H1 (cell line): ENCODE measurements at regions not wholly inside any gene's neighbourhood (a gene's known extent, or its start where the extent isn't known, plus 50 kb on each side); places are given as distances from the start of the nearest gene placed in this dataset.

Experiments used
- CTCF ChIA-PET: fragments of 300-600 bp; sonication (Branson Sonifier 250); formaldehyde crosslinking; loops from one replicate; lab custom pipeline; 2021; ENCODE audit not compliant: partially characterized antibody; lab: Charles Lee
- POLR2A ChIA-PET: fragments of 300-600 bp; sonication (Branson Sonifier 250); formaldehyde crosslinking; loops from one replicate; lab custom pipeline; 2021; ENCODE audit warnings: inconsistent platforms; ENCODE audit not compliant: partially characterized antibody; lab: Charles Lee
- DNase-seq, 2 experiments: peaks; one replicate each; pipeline versions ENCODE4 v3.0.0 to v3.0.0-alpha.2; 2010 to 2022; ENCODE audit warnings: low spot score in 2 of 2, low read depth in 1 of 2, mixed read lengths in 1 of 2
- FAIRE-seq: peaks from 2 replicates; lab custom pipeline; 2011; peaks lifted over from hg19 to GRCh38; lab: Jason Lieb, UNC
- H2AFZ ChIP-seq: 2 replicates; pipeline ENCODE4 v1.8.1; 2012; ENCODE audit warnings: low read length, inconsistent platforms
- H2AK5ac ChIP-seq: 2 replicates; pipeline ENCODE4 v1.6.1; 2013; ENCODE audit warnings: low read depth, low read length
- H2BK120ac ChIP-seq: replicated peaks from 2 replicates; pipeline ENCODE3; 2013; ENCODE audit warnings: low read depth, low read length, inconsistent platforms
- H2BK12ac ChIP-seq: 2 replicates; pipeline ENCODE4 v1.6.1; 2013; ENCODE audit warnings: low read depth, low read length
- H2BK15ac ChIP-seq: 2 replicates; pipeline ENCODE4 v1.6.1; 2013; ENCODE audit warnings: low read length
- H2BK20ac ChIP-seq: 2 replicates; pipeline ENCODE4 v1.6.1; 2013; ENCODE audit warnings: low read length
- H2BK5ac ChIP-seq: 2 replicates; pipeline ENCODE4 v1.6.1; 2013; ENCODE audit warnings: low read depth, low read length
- H3K14ac ChIP-seq: 2 replicates; pipeline ENCODE4 v1.6.1; 2013; ENCODE audit warnings: inconsistent platforms; ENCODE audit not compliant: insufficient read length
- H3K18ac ChIP-seq: 2 replicates; pipeline ENCODE4 v1.6.1; 2013; ENCODE audit warnings: low read length; ENCODE audit errors: extremely low read depth
- H3K23ac ChIP-seq: 2 replicates; pipeline ENCODE4 v1.6.1; 2013; ENCODE audit warnings: inconsistent platforms; ENCODE audit not compliant: insufficient read length
- H3K23me2 ChIP-seq: 2 replicates; pipeline ENCODE4 v1.6.1; 2013; ENCODE audit warnings: low read depth, low read length
- H3K27ac ChIP-seq: 2 replicates; pipeline ENCODE4 v1.6.1; 2011; ENCODE audit warnings: low read depth, low read length, inconsistent platforms
- H3K27me3 ChIP-seq, 4 experiments: replicated peaks in 1 of 4; 1 replicate in 1 of 4; 2 replicates in 3 of 4; pipeline versions ENCODE4 v1.6.1 to v1.8.1; 2011 to 2013; ENCODE audit warnings: low read length in 3 of 4, mild to moderate bottlenecking in 3 of 4, inconsistent platforms in 2 of 4, mixed read lengths in 2 of 4, moderate library complexity in 1 of 4; ENCODE audit not compliant: control insufficient read depth in 3 of 4, insufficient read depth in 3 of 4; ENCODE audit errors: extremely low read depth in 1 of 4
- H3K36me3 ChIP-seq, 4 experiments: 2 replicates each; pipeline versions ENCODE4 v1.6.1 to v1.8.1; 2011 to 2013; ENCODE audit warnings: mild to moderate bottlenecking in 4 of 4, low read length in 3 of 4, moderate library complexity in 2 of 4, control low read depth in 1 of 4, inconsistent platforms in 1 of 4; ENCODE audit not compliant: insufficient read depth in 4 of 4, control insufficient read depth in 2 of 4
- H3K4ac ChIP-seq: replicated peaks from 2 replicates; pipeline ENCODE3; 2013; ENCODE audit warnings: low read length, low read depth, mixed read lengths, inconsistent platforms; ENCODE audit not compliant: insufficient read length
- H3K4me1 ChIP-seq, 4 experiments: replicated peaks in 1 of 4; 1 replicate in 1 of 4; 2 replicates in 3 of 4; pipeline versions ENCODE4 v1.6.1 to v1.8.1; 2011 to 2013; ENCODE audit warnings: low read length in 3 of 4, inconsistent platforms in 2 of 4, mixed read lengths in 1 of 4; ENCODE audit not compliant: insufficient read depth in 4 of 4, control insufficient read depth in 3 of 4
- H3K4me2 ChIP-seq, 2 experiments: 2 replicates each; pipeline versions ENCODE4 v1.6.1 to v1.8.1; 2011 to 2013; ENCODE audit warnings: low read depth in 2 of 2, low read length in 2 of 2, control low read depth in 1 of 2, inconsistent platforms in 1 of 2, mild to moderate bottlenecking in 1 of 2; ENCODE audit not compliant: insufficient read depth in 1 of 2
- H3K4me3 ChIP-seq, 4 experiments: fragments of 200-600, 300-600 bp in 1 of 4; sonication (generic), shearing (Covaris generic), sonication (Bioruptor Twin) in 1 of 4; 2 replicates each; pipeline versions ENCODE4 v1.5.1 to v1.8.1; 2011 to 2016; ENCODE audit warnings: low read length in 4 of 4, low read depth in 3 of 4, control low read depth in 2 of 4, inconsistent platforms in 2 of 4, mild to moderate bottlenecking in 2 of 4, mixed read lengths in 1 of 4, moderate library complexity in 1 of 4; ENCODE audit not compliant: insufficient read depth in 2 of 4; ENCODE audit errors: extremely low read depth in 1 of 4
- H3K56ac ChIP-seq: replicated peaks from 2 replicates; pipeline ENCODE3; 2013; ENCODE audit warnings: low read depth, mild to moderate bottlenecking, mixed read lengths, low read length, inconsistent platforms; ENCODE audit not compliant: insufficient read length
- H3K79me1 ChIP-seq: 2 replicates; pipeline ENCODE4 v1.6.1; 2013; ENCODE audit warnings: low read depth, low read length, control low read depth
- H3K79me2 ChIP-seq, 2 experiments: 2 replicates each; pipeline versions ENCODE4 v1.6.1 to v1.8.1; 2012 to 2013; ENCODE audit warnings: low read length in 2 of 2, mild to moderate bottlenecking in 2 of 2, inconsistent platforms in 1 of 2; ENCODE audit not compliant: insufficient read depth in 2 of 2, control insufficient read depth in 1 of 2
- H3K9ac ChIP-seq, 4 experiments: replicated peaks in 1 of 4; 1 replicate in 1 of 4; 2 replicates in 3 of 4; pipeline versions ENCODE4 v1.6.1 to v1.8.1; 2011 to 2013; ENCODE audit warnings: low read depth in 3 of 4, low read length in 3 of 4, control low read depth in 2 of 4, mild to moderate bottlenecking in 2 of 4, moderate library complexity in 2 of 4, inconsistent platforms in 1 of 4; ENCODE audit errors: extremely low read depth in 1 of 4
- H3K9me3 ChIP-seq, 2 experiments: 2 replicates each; pipeline versions ENCODE4 v1.6.1 to v1.8.1; 2012 to 2013; ENCODE audit warnings: mild to moderate bottlenecking in 2 of 2, moderate library complexity in 2 of 2, control low read depth in 1 of 2, inconsistent platforms in 1 of 2, low read depth in 1 of 2, low read length in 1 of 2, mixed read lengths in 1 of 2; ENCODE audit not compliant: insufficient read depth in 2 of 2
- H4K20me1 ChIP-seq, 2 experiments: replicated peaks in 1 of 2; 2 replicates each; pipeline versions ENCODE3 to v1.8.1; 2011 to 2013; ENCODE audit warnings: inconsistent platforms in 2 of 2, low read length in 2 of 2, mild to moderate bottlenecking in 1 of 2; ENCODE audit not compliant: insufficient read depth in 2 of 2, control insufficient read depth in 1 of 2
- H4K5ac ChIP-seq: 2 replicates; pipeline ENCODE4 v1.6.1; 2013; ENCODE audit warnings: low read length, low read depth, mixed read lengths, inconsistent platforms; ENCODE audit not compliant: insufficient read length
- H4K8ac ChIP-seq: 2 replicates; pipeline ENCODE4 v1.8.0; 2013; ENCODE audit warnings: mild to moderate bottlenecking, moderate library complexity, low read length, inconsistent platforms; ENCODE audit not compliant: insufficient read depth; ENCODE audit errors: extremely low read depth
- H4K91ac ChIP-seq: replicated peaks from 2 replicates; pipeline ENCODE3; 2013; ENCODE audit warnings: low read length, mixed read lengths, inconsistent platforms; ENCODE audit not compliant: insufficient read length
- BACH1 ChIP-seq: IDR thresholded peaks from 2 replicates; pipeline ENCODE4 v1.6.1; 2012; ENCODE audit warnings: low read length, improper control_type of control experiment
- CEBPB ChIP-seq: IDR thresholded peaks from 2 replicates; pipeline ENCODE4 v1.6.1; 2012; ENCODE audit warnings: low read depth, low read length
- CREB1 ChIP-seq: IDR thresholded peaks from 2 replicates; pipeline ENCODE4 v1.6.1; 2012; ENCODE audit warnings: inconsistent platforms
- GABPA ChIP-seq: IDR thresholded peaks from 2 replicates; pipeline ENCODE4 v1.6.1; 2011; ENCODE audit warnings: mild to moderate bottlenecking, low read length, moderate library complexity, borderline replicate concordance; ENCODE audit not compliant: insufficient read depth
- GTF2F1 ChIP-seq: IDR thresholded peaks from 2 replicates; pipeline ENCODE4 v1.6.1; 2012; ENCODE audit warnings: low read depth, low read length, improper control_type of control experiment, borderline replicate concordance
- JUN ChIP-seq: IDR thresholded peaks from 2 replicates; pipeline ENCODE4 v1.6.1; 2011; ENCODE audit warnings: low read depth, mild to moderate bottlenecking, improper control_type of control experiment, low read length
- POLR2A ChIP-seq, 2 experiments: IDR thresholded peaks; 1 replicate in 1 of 2; 2 replicates in 1 of 2; pipeline ENCODE4 v1.6.1; 2011; ENCODE audit warnings: low read depth in 2 of 2, low read length in 2 of 2, mild to moderate bottlenecking in 2 of 2; ENCODE audit errors: control extremely low read depth in 1 of 2
- RBBP5 ChIP-seq: IDR thresholded peaks from 2 replicates; pipeline ENCODE4 v1.7.1; 2012; ENCODE audit warnings: low read depth, mild to moderate bottlenecking, inconsistent platforms, low read length, moderate library complexity, borderline replicate concordance
- RNF2 ChIP-seq: fragments of 200-900, 300-1000 bp; sonication (generic); IDR thresholded peaks from 2 replicates; pipeline ENCODE4 v1.7.1; 2016; ENCODE audit warnings: borderline replicate concordance, low read depth, mild to moderate bottlenecking, antibody characterized with exemption, low read length; ENCODE audit not compliant: poor library complexity, severe bottlenecking; ENCODE audit errors: missing control alignments
- TAF1 ChIP-seq: IDR thresholded peaks from 2 replicates; pipeline ENCODE4 v1.6.1; 2011; ENCODE audit warnings: mild to moderate bottlenecking, low read depth, low read length
- WGBS, 2 experiments: shearing (Covaris generic) in 1 of 2; methylation state at CpG; one replicate each; pipeline versions ENCODE4 v1.1.6 to v1.1.7; 2013 to 2015; ENCODE audit warnings: low lambda C conversion rate in 2 of 2, mixed read lengths in 2 of 2, inconsistent platforms in 1 of 2, low coverage in 1 of 2, missing lambda C conversion rate in 1 of 2; ENCODE audit not compliant: insufficient replicate concordance in 2 of 2, insufficient coverage in 1 of 2, insufficient read length in 1 of 2; ENCODE audit errors: extremely low coverage in 1 of 2, missing lambda C conversion rate in 1 of 2; 5-methylcytosine and 5-hydroxymethylcytosine counted together

GRCh38 chr11:29022676-29023075, 914.5 kb downstream of the METTL15 start:
- no peak overlapping the region for H4K8ac ChIP-seq
- DNase-seq (no peak), FAIRE-seq (no peak)
- H3K79me2 ChIP-seq: no peaks in the 10 kb centered on the region
- no peak overlapping the region for H2BK120ac ChIP-seq
- POLR2A ChIA-PET: no interaction called here
- no peak overlapping the region for H2BK20ac ChIP-seq
- no peak overlapping the region for H3K4me3 ChIP-seq
- H3K4me2 ChIP-seq: no peak overlapping the region
- H2BK15ac ChIP-seq: no peak overlapping the region
- 86% methylated on average over 2 of the region's 2 CpGs; no CpG with 5 or more reads in 1 of the 2 experiments for WGBS, 2 experiments
- H4K91ac ChIP-seq: no peak overlapping the region
- no peaks in the 10 kb centered on the region for H3K27me3 ChIP-seq
- no peak overlapping the region for H3K56ac ChIP-seq
- no peaks in the 10 kb centered on the region for H3K79me1 ChIP-seq
- no peak overlapping the region for H4K5ac ChIP-seq
- H3K4me1 ChIP-seq: no peaks in the 10 kb centered on the region; a peak in 1 of 7 replicates
- H3K23ac ChIP-seq: no peak overlapping the region
- no peak overlapping the region for H2BK12ac ChIP-seq
- H3K14ac ChIP-seq: no peak overlapping the region
- H3K27ac ChIP-seq: no peak overlapping the region
- no peaks in the 10 kb centered on the region for H4K20me1 ChIP-seq
- no peak overlapping the region for H3K18ac ChIP-seq
- H3K9me3 ChIP-seq: peaks cover 0 to 2% of the 10 kb centered on the region in 2 experiments; a peak in 2 of 4 replicates
- H3K36me3 ChIP-seq: no peaks in the 10 kb centered on the region
- H2AFZ ChIP-seq: 0 out of 2 replicates have a peak overlapping the region, but pooled peaks have one; percentile 1
- H3K4ac ChIP-seq: no peak overlapping the region
- CTCF ChIA-PET: interaction anchor here (0.6 to 1.2 kb wide), 4 partner anchors 17 to 1715 kb away, joined by 3 to 4 read pairs (median 3); no protein-coding TSS in a partner anchor
- H2BK5ac ChIP-seq: no peak overlapping the region
- no peak overlapping the region for H2AK5ac ChIP-seq
- no peak overlapping the region for H3K9ac ChIP-seq
- TF ChIP-seq POLR2A (IDR thresholded peaks at IDR 0.05; ENCODE audit: control extremely low read depth in 1 of 2, low read depth in 2 of 2, low read length in 2 of 2) (no peak), JUN (no peak), GABPA (no peak), CREB1 (no peak), GTF2F1 (no peak), BACH1 (no peak), RBBP5 (no peak), RNF2 (no peak), CEBPB (no peak), TAF1 (no peak)
- H3K23me2 ChIP-seq: no peaks in the 10 kb centered on the region
